ENCODE measurements at regions not wholly inside any gene's neighbourhood (a gene's known extent, or its start where the extent isn't known, plus 50 kb on each side); places are given as distances from the start of the nearest gene placed in this dataset.
"Not testable (repeated sequence)": the region's sequence is repeated elsewhere in the genome, so short reads cannot be mapped to it uniquely, and the experiment has no call there.

- in situ Hi-C loops (cut with MboI): no loop called here
- H3K79me2 ChIP-seq (ENCODE audit: insufficient read depth): no peaks in the 10 kb centered on the region
- DNase-seq: peak; percentile 7
- H3K9me2 ChIP-seq (ENCODE audit: insufficient read depth): no peaks in the 10 kb centered on the region
- no peaks in the 10 kb centered on the region for H3F3A ChIP-seq (ENCODE audit: insufficient read depth)
- H3K27me3 ChIP-seq (replicated peaks; ENCODE audit: insufficient read depth): peaks cover 18% of the 10 kb centered on the region
- no peaks in the 10 kb centered on the region for H3K36me3 ChIP-seq (ENCODE audit: low read depth)
- no peaks in the 10 kb centered on the region for H3K9me3 ChIP-seq (ENCODE audit: low read depth)
- H3K9ac ChIP-seq: no peak overlapping the region
- H3K27ac ChIP-seq: no peak overlapping the region
- H3K4me1 ChIP-seq (ENCODE audit: insufficient read depth): no peaks in the 10 kb centered on the region
- H2AFZ ChIP-seq: no peak overlapping the region
- no peak for TF ChIP-seq EZH2 (IDR thresholded peaks at IDR 0.05; ENCODE audit: insufficient read depth, poor library complexity, severe bottlenecking)
- TF ChIP-seq EZH2phosphoT487 (IDR thresholded peaks at IDR 0.05; ENCODE audit: insufficient read depth, low read depth): no peak
- no peak overlapping the region for H3K4me3 ChIP-seq
- 64 to 73% methylated on average over 4 of the region's 4 CpGs for WGBS, 2 experiments (ENCODE audit: low coverage in 1 of 2, low lambda C conversion rate in 2 of 2, missing lambda C conversion rate in 2 of 2)
- H4K20me1 ChIP-seq (ENCODE audit: insufficient read depth): no peaks in the 10 kb centered on the region
- no peak overlapping the region for H3K4me2 ChIP-seq (ENCODE audit: unreplicated experiment)
Observed at GRCh38 chr3:98702166-98702565, 61.0 kb upstream of the ST3GAL6 start.

- H4K20me1 ChIP-seq (ENCODE audit: insufficient read depth): no peaks in the 10 kb centered on the region
- H3K9ac ChIP-seq: no peak overlapping the region
- 74 to 88% methylated on average over 1 of the region's 1 CpG for WGBS, 2 experiments (ENCODE audit: low coverage in 1 of 2, low lambda C conversion rate in 2 of 2, missing lambda C conversion rate in 2 of 2)
- no peak for DNase-seq
- H3K9me3 ChIP-seq (ENCODE audit: low read depth): no peaks in the 10 kb centered on the region
- no peak overlapping the region for H3K27ac ChIP-seq
- H3K4me1 ChIP-seq (ENCODE audit: insufficient read depth): no peaks in the 10 kb centered on the region
- H3F3A ChIP-seq (ENCODE audit: insufficient read depth): no peaks in the 10 kb centered on the region
- no peak overlapping the region for H2AFZ ChIP-seq
- no peaks in the 10 kb centered on the region for H3K36me3 ChIP-seq (ENCODE audit: low read depth)
- no peaks in the 10 kb centered on the region for H3K9me2 ChIP-seq (ENCODE audit: insufficient read depth)
- in situ Hi-C loops (cut with MboI): no loop called here
- H3K27me3 ChIP-seq (replicated peaks; ENCODE audit: insufficient read depth): peaks cover 43% of the 10 kb centered on the region
- H3K79me2 ChIP-seq (ENCODE audit: insufficient read depth): no peaks in the 10 kb centered on the region
- no peak overlapping the region for H3K4me3 ChIP-seq
- TF ChIP-seq EZH2 (IDR thresholded peaks at IDR 0.05; ENCODE audit: insufficient read depth, poor library complexity, severe bottlenecking) (no peak), EZH2phosphoT487 (IDR thresholded peaks at IDR 0.05; ENCODE audit: insufficient read depth, low read depth) (no peak)
- H3K4me2 ChIP-seq (ENCODE audit: unreplicated experiment): no peak overlapping the region
Observed at GRCh38 chr3:98705212-98705611, 57.9 kb upstream of the ST3GAL6 start.

GRCh38 chr3:98705694-98706093 lies 57.4 kb upstream of the ST3GAL6 start:
- Histone ChIP-seq H3K4me3 (no peak overlapping the region), H4K20me1 (ENCODE audit: insufficient read depth) (no peaks in the 10 kb centered on the region), H3K4me2 (ENCODE audit: unreplicated experiment) (no peak overlapping the region), H3K27ac (no peak overlapping the region), H3F3A (ENCODE audit: insufficient read depth) (no peaks in the 10 kb centered on the region), H3K79me2 (ENCODE audit: insufficient read depth) (no peaks in the 10 kb centered on the region), H3K9ac (no peak overlapping the region), H3K4me1 (ENCODE audit: insufficient read depth) (no peaks in the 10 kb centered on the region), H3K9me3 (ENCODE audit: low read depth) (no peaks in the 10 kb centered on the region), H3K27me3 (replicated peaks; ENCODE audit: insufficient read depth) (peaks cover 47% of the 10 kb centered on the region), H3K36me3 (ENCODE audit: low read depth) (no peaks in the 10 kb centered on the region), H3K9me2 (ENCODE audit: insufficient read depth) (no peaks in the 10 kb centered on the region), H2AFZ (no peak overlapping the region)
- 0 to 5% methylated on average over 1 of the region's 1 CpG for WGBS, 2 experiments (ENCODE audit: low coverage in 1 of 2, low lambda C conversion rate in 2 of 2, missing lambda C conversion rate in 2 of 2)
- in situ Hi-C loops (cut with MboI): no loop called here
- DNase-seq: peak; percentile 4
- no peak for TF ChIP-seq EZH2phosphoT487 (IDR thresholded peaks at IDR 0.05; ENCODE audit: insufficient read depth, low read depth)

GRCh38 chr3:98708681-98709080 lies 54.5 kb upstream of the ST3GAL6 start:
- H3K79me2 ChIP-seq (ENCODE audit: insufficient read depth); H3K9me3 ChIP-seq (ENCODE audit: low read depth); H3F3A ChIP-seq (ENCODE audit: insufficient read depth); H3K27ac ChIP-seq; H3K9me2 ChIP-seq (ENCODE audit: insufficient read depth); H3K4me2 ChIP-seq (ENCODE audit: unreplicated experiment); H4K20me1 ChIP-seq (ENCODE audit: insufficient read depth); in situ Hi-C loops (cut with MboI); H2AFZ ChIP-seq; H3K36me3 ChIP-seq (ENCODE audit: low read depth); H3K4me3 ChIP-seq; H3K9ac ChIP-seq; DNase-seq; H3K4me1 ChIP-seq (ENCODE audit: insufficient read depth): not testable (repeated sequence)
- 3 to 4% methylated on average over 6 of the region's 6 CpGs for WGBS, 2 experiments (ENCODE audit: low coverage in 1 of 2, low lambda C conversion rate in 2 of 2, missing lambda C conversion rate in 2 of 2)
- peaks cover 57% of the 10 kb centered on the region for H3K27me3 ChIP-seq (replicated peaks; ENCODE audit: insufficient read depth)

GRCh38 chr3:98709441-98709840 lies 53.7 kb upstream of the ST3GAL6 start:
- H3K36me3 ChIP-seq (ENCODE audit: low read depth): no peaks in the 10 kb centered on the region
- 0 to 5% methylated on average over 1 of the region's 1 CpG for WGBS, 2 experiments (ENCODE audit: low coverage in 1 of 2, low lambda C conversion rate in 2 of 2, missing lambda C conversion rate in 2 of 2)
- no peaks in the 10 kb centered on the region for H4K20me1 ChIP-seq (ENCODE audit: insufficient read depth)
- no peaks in the 10 kb centered on the region for H3K4me1 ChIP-seq (ENCODE audit: insufficient read depth)
- H2AFZ ChIP-seq: no peak overlapping the region
- H3K4me3 ChIP-seq: no peak overlapping the region
- H3F3A ChIP-seq (ENCODE audit: insufficient read depth): no peaks in the 10 kb centered on the region
- no peak overlapping the region for H3K4me2 ChIP-seq (ENCODE audit: unreplicated experiment)
- DNase-seq: no peak
- TF ChIP-seq EZH2 (IDR thresholded peaks at IDR 0.05; ENCODE audit: insufficient read depth, poor library complexity, severe bottlenecking) (no peak), EZH2phosphoT487 (IDR thresholded peaks at IDR 0.05; ENCODE audit: insufficient read depth, low read depth) (no peak)
- no peaks in the 10 kb centered on the region for H3K9me3 ChIP-seq (ENCODE audit: low read depth)
- no peak overlapping the region for H3K9ac ChIP-seq
- no peaks in the 10 kb centered on the region for H3K79me2 ChIP-seq (ENCODE audit: insufficient read depth)
- no peaks in the 10 kb centered on the region for H3K9me2 ChIP-seq (ENCODE audit: insufficient read depth)
- H3K27ac ChIP-seq: no peak overlapping the region
- peaks cover 57% of the 10 kb centered on the region for H3K27me3 ChIP-seq (replicated peaks; ENCODE audit: insufficient read depth)
- in situ Hi-C loops (cut with MboI): no loop called here
